Activated T-cell treated with anti-CD3 and anti-CD28 coated beads, Interleukin-2, amount 50 U/mL, for 4 hours (primary cell): ENCODE measurements at regions not wholly inside any gene's neighbourhood (a gene's known extent, or its start where the extent isn't known, plus 50 kb on each side); places are given as distances from the start of the nearest gene placed in this dataset.

Source experiments
- ATAC-seq, 2 donors: fragments of 200-7000 bp; cut with Tn5 transposase; one replicate each; pipeline ENCODE4 v1.10.0; 2021
- DNase-seq: peaks from one replicate; pipeline ENCODE4 v3.0.0-alpha.2; 2020
- H3K27me3 Mint-ChIP-seq: one replicate; pipeline ENCODE4 v1.8.0; 2021; ENCODE audit warnings: low read depth, mixed read lengths
- H3K36me3 Mint-ChIP-seq: one replicate; pipeline ENCODE4 v1.8.0; 2022; ENCODE audit warnings: mixed read lengths; ENCODE audit not compliant: insufficient read depth
- H3K4me1 Mint-ChIP-seq: one replicate; pipeline ENCODE4 v1.8.0; 2021; ENCODE audit warnings: low read depth, mixed read lengths
- H3K4me3 Mint-ChIP-seq: one replicate; pipeline ENCODE4 v1.8.0; 2021; ENCODE audit warnings: mild to moderate bottlenecking, moderate library complexity, mixed read lengths
- H3K9me3 Mint-ChIP-seq: one replicate; pipeline ENCODE4 v1.8.0; 2021; ENCODE audit warnings: mixed read lengths

DNA sequence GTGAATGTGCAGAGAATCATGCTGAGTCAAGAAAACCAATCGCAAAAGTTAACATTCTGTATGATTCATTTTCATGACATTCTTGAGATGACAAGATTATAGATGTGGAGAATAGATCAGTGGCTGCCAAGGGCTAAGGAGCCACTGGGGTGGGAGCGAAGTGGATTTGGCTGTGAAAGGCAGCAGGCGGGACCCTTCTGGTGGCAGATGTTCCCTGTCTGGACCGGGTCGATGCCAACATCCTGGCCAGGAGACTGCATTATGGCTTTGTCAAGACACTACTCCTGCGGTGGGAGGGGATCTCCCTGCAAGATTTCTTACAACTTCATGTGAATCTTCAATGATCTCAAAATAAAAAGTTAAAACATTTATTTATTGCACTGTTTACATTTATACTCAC is 427.9 kb downstream of the GALR1 start:
- Mint-ChIP-seq H3K4me1 (no peaks in the 10 kb centered on the region), H3K36me3 (no peaks in the 10 kb centered on the region), H3K4me3 (no peak overlapping the region), H3K9me3 (no peaks in the 10 kb centered on the region), H3K27me3 (peaks cover 13% of the 10 kb centered on the region)
- ATAC-seq (no peak), DNase-seq (no peak)

DNA sequence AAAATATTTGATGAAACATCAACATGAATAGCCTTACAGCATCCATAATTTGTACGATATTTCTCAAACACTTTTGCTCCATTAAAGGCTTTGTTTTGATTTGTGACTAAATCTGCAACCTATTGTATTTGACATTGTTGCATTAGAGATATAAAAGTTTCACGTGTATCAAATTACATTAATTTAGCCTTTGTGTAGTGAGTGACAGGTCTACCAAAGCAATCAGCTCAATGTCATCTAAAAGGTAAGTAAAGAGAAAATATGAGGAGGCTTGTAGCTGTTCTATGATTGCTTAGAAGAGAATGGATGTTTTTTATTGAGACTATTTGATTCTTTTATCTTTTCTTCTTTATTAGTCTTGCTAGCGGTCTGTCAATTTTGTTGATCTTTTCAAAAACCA is 430.2 kb downstream of the GALR1 start:
- Mint-ChIP-seq H3K27me3 (peaks cover 4% of the 10 kb centered on the region), H3K4me1 (no peaks in the 10 kb centered on the region), H3K4me3 (no peak overlapping the region), H3K9me3 (no peaks in the 10 kb centered on the region), H3K36me3 (no peaks in the 10 kb centered on the region)
- ATAC-seq (no peak), DNase-seq (no peak)

DNA sequence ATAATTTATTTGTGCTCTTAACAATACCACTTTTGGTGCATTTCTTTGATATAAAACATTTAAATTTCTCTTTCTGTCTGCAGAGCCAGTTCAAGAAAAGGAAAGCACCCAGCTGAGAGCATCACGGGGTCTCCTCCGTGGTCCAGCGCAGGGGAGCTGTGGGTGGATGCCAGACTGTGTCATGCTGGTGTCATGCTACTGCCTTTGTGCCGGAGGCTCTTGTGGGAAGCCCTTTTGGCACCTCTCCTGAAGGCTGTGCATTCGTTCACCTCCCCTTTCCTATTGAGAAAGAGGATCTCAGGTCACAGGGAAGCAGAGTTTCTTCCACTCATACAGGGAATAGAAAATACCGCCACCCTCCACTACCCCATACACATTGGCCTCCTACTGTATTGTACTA is 450.4 kb downstream of the GALR1 start:
- H3K4me3 Mint-ChIP-seq: no peak overlapping the region
- no peaks in the 10 kb centered on the region for H3K9me3 Mint-ChIP-seq
- H3K36me3 Mint-ChIP-seq: no peaks in the 10 kb centered on the region
- no peaks in the 10 kb centered on the region for H3K4me1 Mint-ChIP-seq
- ATAC-seq (no peak), DNase-seq (no peak)
- H3K27me3 Mint-ChIP-seq: peaks cover 27% of the 10 kb centered on the region

- no peaks in the 10 kb centered on the region for H3K4me1 Mint-ChIP-seq
- ATAC-seq: no peak
- H3K36me3 Mint-ChIP-seq: no peaks in the 10 kb centered on the region
- no peaks in the 10 kb centered on the region for H3K9me3 Mint-ChIP-seq
- peaks cover 27% of the 10 kb centered on the region for H3K27me3 Mint-ChIP-seq
- no peak overlapping the region for H3K4me3 Mint-ChIP-seq
- DNase-seq: no peak
These were observed 452.3 kb downstream of the GALR1 start for GRCh38 chr18:77701977-77702376.

DNA sequence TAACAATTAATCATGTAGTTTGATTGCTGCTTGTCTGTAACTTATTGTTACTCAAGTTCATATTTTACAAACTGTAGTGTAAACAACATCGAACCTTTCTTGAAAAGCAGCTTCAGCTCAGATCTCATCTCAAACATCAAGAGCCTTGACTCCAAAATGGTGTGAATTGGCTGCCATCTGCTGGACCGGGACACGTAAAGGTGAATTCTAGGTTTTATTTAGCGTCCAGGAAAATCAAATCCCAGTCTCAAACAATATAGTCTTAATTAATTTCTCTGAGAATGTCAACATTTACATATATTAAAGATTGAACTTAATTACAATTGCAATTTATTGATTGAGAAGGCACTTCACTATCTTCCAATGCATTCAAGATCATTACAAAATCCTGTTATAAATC is 453.0 kb downstream of the GALR1 start:
- Mint-ChIP-seq H3K27me3 (peaks cover 26% of the 10 kb centered on the region), H3K4me3 (no peak overlapping the region), H3K9me3 (no peaks in the 10 kb centered on the region), H3K4me1 (no peaks in the 10 kb centered on the region), H3K36me3 (no peaks in the 10 kb centered on the region)
- ATAC-seq (no peak), DNase-seq (no peak)

DNA sequence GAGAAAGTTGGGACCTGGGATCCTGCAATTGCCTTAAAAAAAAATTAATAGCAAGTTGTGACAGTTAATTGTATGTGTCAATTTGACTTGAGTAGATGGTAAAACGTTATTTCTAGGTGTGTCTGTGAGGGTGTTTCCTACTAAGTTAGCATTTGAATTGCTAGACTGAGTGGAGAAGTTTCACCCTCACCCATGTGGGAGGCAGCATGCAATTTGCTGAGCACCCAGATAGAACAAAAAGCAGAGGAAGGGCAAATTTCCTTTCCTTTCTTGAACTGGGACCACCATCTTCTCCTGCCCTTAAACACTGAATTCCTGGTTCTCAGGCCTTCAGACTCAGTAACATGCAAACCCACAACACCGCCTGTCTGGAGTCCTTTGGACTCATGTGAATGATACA is 455.7 kb downstream of the GALR1 start:
- H3K9me3 Mint-ChIP-seq: no peaks in the 10 kb centered on the region
- no peaks in the 10 kb centered on the region for H3K4me1 Mint-ChIP-seq
- no peak overlapping the region for H3K4me3 Mint-ChIP-seq
- H3K27me3 Mint-ChIP-seq: peaks cover 20% of the 10 kb centered on the region
- no peaks in the 10 kb centered on the region for H3K36me3 Mint-ChIP-seq
- ATAC-seq (no peak), DNase-seq (no peak)

DNA sequence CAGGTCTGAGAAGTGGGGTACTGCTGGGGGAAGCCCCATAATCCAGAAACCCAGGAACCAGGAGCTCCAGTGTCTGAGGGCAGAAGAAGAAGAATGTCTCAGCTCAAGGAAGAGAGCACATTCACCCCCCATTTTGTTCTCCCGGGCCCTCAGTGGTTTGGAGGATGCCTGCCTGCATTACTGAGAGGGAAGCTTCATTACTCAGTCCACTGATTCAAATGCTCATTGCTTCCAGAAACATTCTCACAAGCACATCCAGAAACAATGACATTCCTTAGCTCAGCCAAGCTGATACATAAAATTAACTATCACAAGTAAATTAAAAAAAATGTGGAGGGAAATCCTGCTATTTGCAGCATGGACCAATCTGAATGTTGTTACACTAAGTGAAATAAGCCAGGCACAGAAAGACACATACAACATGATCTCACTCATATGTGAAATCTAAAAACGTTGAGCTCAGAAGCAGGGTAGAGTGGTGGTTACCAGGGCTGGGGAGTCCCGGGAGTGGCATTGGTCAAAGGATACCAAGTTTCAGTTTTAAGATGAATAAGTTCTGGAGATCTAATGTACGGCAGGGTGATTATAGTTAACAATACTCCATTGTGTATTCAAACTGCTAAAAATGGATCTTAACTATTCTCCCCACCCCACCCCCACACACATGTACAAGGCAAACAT is 459.3 kb downstream of the GALR1 start:
- Mint-ChIP-seq H3K27me3 (peaks cover 10% of the 10 kb centered on the region), H3K9me3 (no peaks in the 10 kb centered on the region), H3K4me1 (no peaks in the 10 kb centered on the region), H3K4me3 (no peak overlapping the region), H3K36me3 (no peaks in the 10 kb centered on the region)
- no peak for DNase-seq
- ATAC-seq: no peak

- Mint-ChIP-seq H3K27me3 (no peaks in the 10 kb centered on the region), H3K36me3 (no peaks in the 10 kb centered on the region), H3K9me3 (no peaks in the 10 kb centered on the region), H3K4me1 (no peaks in the 10 kb centered on the region), H3K4me3 (no peak overlapping the region)
- ATAC-seq (no peak), DNase-seq (no peak)
These were observed 461.4 kb downstream of the GALR1 start for GRCh38 chr18:77711096-77711495.

DNA sequence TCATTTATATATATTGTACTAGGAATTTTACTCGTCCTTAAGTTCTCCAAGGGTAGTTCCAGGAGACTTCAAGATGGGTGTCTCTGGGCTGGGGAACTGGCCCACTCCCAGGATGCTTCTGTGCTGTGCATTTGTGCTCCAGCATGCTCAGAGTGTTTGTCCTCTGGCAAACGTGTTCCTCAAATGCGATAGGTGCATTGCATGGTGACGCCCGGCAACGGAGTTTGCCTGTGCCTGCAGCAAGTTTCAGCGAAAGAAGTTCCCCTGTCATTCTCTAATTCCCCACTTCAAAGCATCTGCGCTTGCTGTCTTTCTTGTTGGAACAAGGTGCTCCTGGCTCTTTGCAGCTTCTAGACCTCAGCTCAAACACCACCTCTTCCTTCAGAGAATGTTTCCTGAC is 465.1 kb downstream of the GALR1 start:
- H3K4me1 Mint-ChIP-seq: no peaks in the 10 kb centered on the region
- H3K27me3 Mint-ChIP-seq: peaks cover 6% of the 10 kb centered on the region
- DNase-seq (no peak), ATAC-seq (no peak)
- no peaks in the 10 kb centered on the region for H3K36me3 Mint-ChIP-seq
- H3K9me3 Mint-ChIP-seq: no peaks in the 10 kb centered on the region
- H3K4me3 Mint-ChIP-seq: no peak overlapping the region

DNA sequence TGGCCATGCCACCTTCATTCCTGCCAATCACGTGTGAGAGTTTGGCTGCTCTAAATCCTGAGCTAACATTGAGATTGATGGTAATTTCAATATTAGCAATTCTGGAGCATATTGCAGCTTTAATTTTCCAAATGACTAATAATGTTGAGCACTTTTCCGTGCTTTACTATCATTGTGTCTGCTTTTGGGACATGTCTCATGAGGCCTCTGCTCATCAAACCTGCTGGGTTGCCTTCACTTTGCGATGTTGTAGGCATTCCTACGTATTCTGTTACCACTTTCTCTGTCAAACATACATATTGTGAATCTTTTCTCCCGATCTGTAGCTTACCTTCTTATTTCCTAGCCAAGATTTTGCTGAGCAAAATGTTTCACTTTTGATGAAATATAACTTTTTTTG is 466.6 kb downstream of the GALR1 start:
- Mint-ChIP-seq H3K9me3 (no peaks in the 10 kb centered on the region), H3K4me3 (no peak overlapping the region), H3K4me1 (no peaks in the 10 kb centered on the region), H3K36me3 (no peaks in the 10 kb centered on the region), H3K27me3 (peaks cover 6% of the 10 kb centered on the region)
- DNase-seq: no peak
- no peak for ATAC-seq

- no peaks in the 10 kb centered on the region for H3K9me3 Mint-ChIP-seq
- no peak for ATAC-seq
- DNase-seq: no peak
- H3K27me3 Mint-ChIP-seq: peaks cover 6% of the 10 kb centered on the region
- H3K4me3 Mint-ChIP-seq: no peak overlapping the region
- no peaks in the 10 kb centered on the region for H3K36me3 Mint-ChIP-seq
- H3K4me1 Mint-ChIP-seq: no peaks in the 10 kb centered on the region
These were observed 483.8 kb downstream of the GALR1 start for GRCh38 chr18:77733292-77733903.

- Mint-ChIP-seq H3K36me3 (no peaks in the 10 kb centered on the region), H3K4me3 (no peak overlapping the region), H3K27me3 (peaks cover 17% of the 10 kb centered on the region), H3K4me1 (no peaks in the 10 kb centered on the region), H3K9me3 (no peaks in the 10 kb centered on the region)
- ATAC-seq: no peak
- DNase-seq: no peak
These were observed 487.2 kb downstream of the GALR1 start for GRCh38 chr18:77736842-77737241.

GRCh38 chr18:77737405-77737804 is 487.8 kb downstream of the GALR1 start:
- no peaks in the 10 kb centered on the region for H3K9me3 Mint-ChIP-seq
- H3K27me3 Mint-ChIP-seq: peaks cover 17% of the 10 kb centered on the region
- H3K4me1 Mint-ChIP-seq: no peaks in the 10 kb centered on the region
- ATAC-seq (no peak), DNase-seq (no peak)
- no peak overlapping the region for H3K4me3 Mint-ChIP-seq
- no peaks in the 10 kb centered on the region for H3K36me3 Mint-ChIP-seq

DNA sequence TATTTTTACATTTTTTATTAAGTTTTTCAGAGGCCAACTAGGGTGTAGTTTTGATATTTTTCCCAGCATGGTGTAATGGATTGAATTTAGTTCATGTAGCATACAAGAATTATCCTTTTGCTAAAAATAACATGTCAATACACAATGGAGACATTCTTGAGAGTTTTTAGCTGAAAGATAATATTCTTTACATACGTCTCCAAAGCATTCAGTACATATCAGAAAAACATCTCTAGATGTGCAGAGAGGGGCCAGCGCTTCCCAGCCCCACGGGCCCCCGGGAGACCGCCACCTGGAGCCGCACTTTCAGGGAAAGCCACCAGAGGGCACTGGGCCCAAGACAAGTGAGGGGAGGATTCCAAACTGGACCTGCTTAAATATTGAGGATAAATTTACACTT is 499.4 kb downstream of the GALR1 start:
- H3K9me3 Mint-ChIP-seq: no peaks in the 10 kb centered on the region
- H3K36me3 Mint-ChIP-seq: no peaks in the 10 kb centered on the region
- H3K4me1 Mint-ChIP-seq: no peaks in the 10 kb centered on the region
- H3K27me3 Mint-ChIP-seq: no peaks in the 10 kb centered on the region
- ATAC-seq (no peak), DNase-seq (no peak)
- H3K4me3 Mint-ChIP-seq: no peak overlapping the region

GRCh38 chr18:77750006-77750405 is 500.4 kb downstream of the GALR1 start:
- H3K4me3 Mint-ChIP-seq: no peak overlapping the region
- no peaks in the 10 kb centered on the region for H3K9me3 Mint-ChIP-seq
- no peaks in the 10 kb centered on the region for H3K36me3 Mint-ChIP-seq
- ATAC-seq: no peak
- no peak for DNase-seq
- no peaks in the 10 kb centered on the region for H3K27me3 Mint-ChIP-seq
- no peaks in the 10 kb centered on the region for H3K4me1 Mint-ChIP-seq
